GM12801 (cell line): ENCODE measurements at regions not wholly inside any gene's neighbourhood (a gene's known extent, or its start where the extent isn't known, plus 50 kb on each side); places are given as distances from the start of the nearest gene placed in this dataset.

ENCODE experiments used
- CTCF ChIP-seq: IDR thresholded peaks from one replicate; pipeline ENCODE4 v1.5.1; 2011; ENCODE audit warnings: control low read depth; ENCODE audit not compliant: insufficient read length; ENCODE audit errors: extremely low read depth

GRCh38 chr1:219460081-219460895 lies 152.6 kb downstream of the ZC3H11B start:
- TF ChIP-seq CTCF = no peak

GRCh38 chr1:219459351-219460080 lies 153.4 kb downstream of the ZC3H11B start:
- no peak for TF ChIP-seq CTCF

- no peak for TF ChIP-seq CTCF
These were observed 166.6 kb downstream of the ZC3H11B start for GRCh38 chr1:219446288-219446687.

GRCh38 chr1:219445864-219446263 lies 167.0 kb downstream of the ZC3H11B start:
- no peak for TF ChIP-seq CTCF

- no peak for TF ChIP-seq CTCF
These were observed 168.4 kb downstream of the ZC3H11B start for GRCh38 chr1:219444474-219444873.

GRCh38 chr1:219443763-219444162 lies 169.1 kb downstream of the ZC3H11B start:
- no peak for TF ChIP-seq CTCF

- TF ChIP-seq CTCF = no peak
These were observed 170.3 kb downstream of the ZC3H11B start for GRCh38 chr1:219442611-219443061.
